Lung (tissue), 11 donors: ENCODE measurements at regions not wholly inside any gene's neighbourhood (a gene's known extent, or its start where the extent isn't known, plus 50 kb on each side); places are given as distances from the start of the nearest gene placed in this dataset.

ENCODE experiments used
- ATAC-seq: fragments of 200-7000 bp; cut with Tn5 transposase; one replicate; pipeline ENCODE4 v1.9.1; 2020; ENCODE audit warnings: moderate number of reproducible peaks; ENCODE audit not compliant: insufficient read depth, low FRiP score
- DNase-seq, 3 donors: peaks; one replicate each; pipeline ENCODE4 v3.0.0-alpha.2; 2013 to 2017
- H3K27ac ChIP-seq, 2 donors: one replicate each; pipeline ENCODE4 v1.5.1; 2013; ENCODE audit warnings: mild to moderate bottlenecking in 2 of 2, moderate library complexity in 2 of 2, control low read depth in 1 of 2, inconsistent platforms in 1 of 2, low read depth in 1 of 2, low read length in 1 of 2
- H3K27me3 ChIP-seq, 3 donors: one replicate each; pipeline ENCODE4 v1.5.1; 2013; ENCODE audit warnings: low read length in 2 of 3; ENCODE audit not compliant: control insufficient read depth in 3 of 3, insufficient read depth in 3 of 3
- H3K36me3 ChIP-seq, 4 donors: one replicate each; pipeline ENCODE4 v1.5.1; 2013; ENCODE audit warnings: low read length in 4 of 4, mild to moderate bottlenecking in 1 of 4, moderate library complexity in 1 of 4; ENCODE audit not compliant: control insufficient read depth in 4 of 4, insufficient read depth in 4 of 4
- H3K4me1 ChIP-seq, 5 donors: one replicate each; pipeline ENCODE4 v1.5.1; 2013; ENCODE audit warnings: low read length in 5 of 5, mild to moderate bottlenecking in 2 of 5, moderate library complexity in 1 of 5; ENCODE audit not compliant: control insufficient read depth in 5 of 5, insufficient read depth in 5 of 5
- H3K4me3 ChIP-seq: one replicate; pipeline ENCODE4 v1.5.1; 2013; ENCODE audit warnings: mild to moderate bottlenecking, control low read depth, moderate library complexity
- H3K9ac ChIP-seq, 2 donors: one replicate each; pipeline ENCODE4 v1.5.1; 2013; ENCODE audit warnings: low read length in 2 of 2, control low read depth in 1 of 2; ENCODE audit not compliant: insufficient read depth in 1 of 2
- H3K9me3 ChIP-seq, 4 donors: one replicate each; pipeline ENCODE4 v1.5.1; 2013; ENCODE audit warnings: low read length in 3 of 4, mild to moderate bottlenecking in 1 of 4, moderate library complexity in 1 of 4; ENCODE audit not compliant: control insufficient read depth in 4 of 4, insufficient read depth in 3 of 4
- WGBS, 2 donors: extraction: QIAGEN DNeasy Blood & Tissue Kit; methylation state at CpG; one replicate each; pipeline ENCODE4 v1.1.7; 2013; 5-methylcytosine and 5-hydroxymethylcytosine counted together
- TF ChIP-seq, protein P1 (sequence below): IDR thresholded peaks from 2 replicates; pipeline ENCODE4 v1.5.1; 2012; ENCODE audit warnings: mild to moderate bottlenecking; ENCODE audit errors: control extremely low read depth, extremely low read depth
- donor health status: control.
- donor health status: control.
- donor health status: Bipolar disorder and iron deficiency.
- donor health status: healthy.
- donor health status: DM: yes; HTN: yes; CAD: no.

- H3K9me3 ChIP-seq: no peaks in the 10 kb centered on the region
- ATAC-seq (no peak), DNase-seq (no peak)
- peaks cover 0 to 3% (median 0%) of the 10 kb centered on the region in 3 donors for H3K27me3 ChIP-seq
- no peak overlapping the region for H3K4me3 ChIP-seq
- 84 to 89% methylated on average over 1 of the region's 1 CpG for WGBS, 2 donors
- H3K36me3 ChIP-seq: no peaks in the 10 kb centered on the region
- H3K9ac ChIP-seq: no peak overlapping the region
- peaks cover 0 to 28% (median 10%) of the 10 kb centered on the region in 5 donors for H3K4me1 ChIP-seq
- TF ChIP-seq, protein P1, sequence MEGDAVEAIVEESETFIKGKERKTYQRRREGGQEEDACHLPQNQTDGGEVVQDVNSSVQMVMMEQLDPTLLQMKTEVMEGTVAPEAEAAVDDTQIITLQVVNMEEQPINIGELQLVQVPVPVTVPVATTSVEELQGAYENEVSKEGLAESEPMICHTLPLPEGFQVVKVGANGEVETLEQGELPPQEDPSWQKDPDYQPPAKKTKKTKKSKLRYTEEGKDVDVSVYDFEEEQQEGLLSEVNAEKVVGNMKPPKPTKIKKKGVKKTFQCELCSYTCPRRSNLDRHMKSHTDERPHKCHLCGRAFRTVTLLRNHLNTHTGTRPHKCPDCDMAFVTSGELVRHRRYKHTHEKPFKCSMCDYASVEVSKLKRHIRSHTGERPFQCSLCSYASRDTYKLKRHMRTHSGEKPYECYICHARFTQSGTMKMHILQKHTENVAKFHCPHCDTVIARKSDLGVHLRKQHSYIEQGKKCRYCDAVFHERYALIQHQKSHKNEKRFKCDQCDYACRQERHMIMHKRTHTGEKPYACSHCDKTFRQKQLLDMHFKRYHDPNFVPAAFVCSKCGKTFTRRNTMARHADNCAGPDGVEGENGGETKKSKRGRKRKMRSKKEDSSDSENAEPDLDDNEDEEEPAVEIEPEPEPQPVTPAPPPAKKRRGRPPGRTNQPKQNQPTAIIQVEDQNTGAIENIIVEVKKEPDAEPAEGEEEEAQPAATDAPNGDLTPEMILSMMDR: no peak
- no peak overlapping the region for H3K27ac ChIP-seq
Measured at GRCh38 chr17:77861133-77861695, 97.3 kb upstream of the TNRC6C start.

- Histone ChIP-seq H3K27ac (no peak overlapping the region), H3K36me3 (no peaks in the 10 kb centered on the region), H3K4me3 (no peak overlapping the region), H3K4me1 (peaks cover 0 to 28% (median 10%) of the 10 kb centered on the region in 5 donors), H3K9ac (no peak overlapping the region), H3K9me3 (no peaks in the 10 kb centered on the region), H3K27me3 (peaks cover 0 to 3% (median 0%) of the 10 kb centered on the region in 3 donors)
- ATAC-seq (no peak), DNase-seq (no peak)
- 90% methylated on average over 11 to 13 of the region's 13 CpGs for WGBS, 2 donors
- TF ChIP-seq, protein P1: no peak
Measured at GRCh38 chr17:77861981-77862645, 96.4 kb upstream of the TNRC6C start.

GRCh38 chr17:77862890-77863813, 95.4 kb upstream of the TNRC6C start:
- H3K9ac ChIP-seq: no peak overlapping the region
- H3K27me3 ChIP-seq: peaks cover 0 to 3% (median 0%) of the 10 kb centered on the region in 3 donors
- TF ChIP-seq, protein P1: no peak
- no peaks in the 10 kb centered on the region for H3K36me3 ChIP-seq
- H3K9me3 ChIP-seq: no peaks in the 10 kb centered on the region
- 76 to 78% methylated on average over 14 of the region's 14 CpGs for WGBS, 2 donors
- no peak overlapping the region for H3K4me3 ChIP-seq
- no peak for DNase-seq
- no peak for ATAC-seq
- peaks cover 0 to 28% (median 10%) of the 10 kb centered on the region in 5 donors for H3K4me1 ChIP-seq
- H3K27ac ChIP-seq: no peak overlapping the region
